Endodermal cell (in vitro differentiated cells): ENCODE measurements at regions not wholly inside any gene's neighbourhood (a gene's known extent, or its start where the extent isn't known, plus 50 kb on each side); places are given as distances from the start of the nearest gene placed in this dataset.

ENCODE experiments used
- DNase-seq: peaks from one replicate; pipeline ENCODE4 v3.0.0-alpha.2; 2017
- H3K27ac ChIP-seq: 2 replicates; pipeline ENCODE4 v1.5.1; 2013; ENCODE audit warnings: mild to moderate bottlenecking, low read depth, low read length, moderate library complexity
- H3K27me3 ChIP-seq: 2 replicates; pipeline ENCODE4 v1.6.1; 2013; ENCODE audit warnings: mild to moderate bottlenecking, low read length, moderate library complexity; ENCODE audit not compliant: insufficient read depth, control insufficient read depth, poor library complexity, severe bottlenecking
- H3K36me3 ChIP-seq: 2 replicates; pipeline ENCODE4 v1.7.0; 2013; ENCODE audit warnings: mild to moderate bottlenecking, low read length, moderate library complexity; ENCODE audit not compliant: control insufficient read depth, insufficient read depth
- H3K4me1 ChIP-seq: one replicate; pipeline ENCODE4 v1.7.0; 2013; ENCODE audit warnings: low read length; ENCODE audit not compliant: control insufficient read depth, insufficient read depth
- H3K4me3 ChIP-seq: 2 replicates; pipeline ENCODE4 v1.5.1; 2013; ENCODE audit warnings: mild to moderate bottlenecking, low read length, moderate library complexity
- H3K9ac ChIP-seq: 2 replicates; pipeline ENCODE4 v1.6.1; 2013; ENCODE audit warnings: mild to moderate bottlenecking, low read length, moderate library complexity; ENCODE audit not compliant: poor library complexity, severe bottlenecking; ENCODE audit errors: extremely low read depth
- H3K9me3 ChIP-seq: 2 replicates; pipeline ENCODE4 v1.6.1; 2013; ENCODE audit warnings: mild to moderate bottlenecking, low read length, moderate library complexity; ENCODE audit not compliant: control insufficient read depth
- H3K27ac Mint-ChIP-seq: 2 replicates; pipeline ENCODE4 v1.8.0; 2020; ENCODE audit warnings: mixed read lengths
- H3K27me3 Mint-ChIP-seq: 2 replicates; pipeline ENCODE4 v1.8.0; 2021; ENCODE audit warnings: mild to moderate bottlenecking, mixed read lengths; ENCODE audit not compliant: insufficient read depth
- H3K36me3 Mint-ChIP-seq: 2 replicates; pipeline ENCODE4 v1.8.0; 2020; ENCODE audit warnings: low read depth, mixed read lengths
- H3K4me1 Mint-ChIP-seq: 2 replicates; pipeline ENCODE4 v1.8.0; 2020; ENCODE audit warnings: mixed read lengths
- H3K4me3 Mint-ChIP-seq: 2 replicates; pipeline ENCODE4 v1.8.0; 2020; ENCODE audit warnings: mild to moderate bottlenecking, moderate library complexity, mixed read lengths
- H3K9me3 Mint-ChIP-seq: 2 replicates; pipeline ENCODE4 v1.8.0; 2020; ENCODE audit warnings: mild to moderate bottlenecking, mixed read lengths
- WGBS, 2 experiments: methylation state at CpG; one replicate each; pipeline versions ENCODE4 v1.1.5 to v1.1.7; 2013; ENCODE audit warnings: missing lambda C conversion rate in 2 of 2, mixed read lengths in 1 of 2; ENCODE audit not compliant: insufficient coverage in 1 of 2, insufficient read length in 1 of 2; 5-methylcytosine and 5-hydroxymethylcytosine counted together
- TF ChIP-seq, protein P1 (sequence below): fragments of 200-600 bp; sonication (generic); conservative IDR thresholded peaks from 2 replicates; pipeline ENCODE4 v1.5.0; 2021; ENCODE audit warnings: antibody characterized with exemption, mild to moderate bottlenecking

DNA sequence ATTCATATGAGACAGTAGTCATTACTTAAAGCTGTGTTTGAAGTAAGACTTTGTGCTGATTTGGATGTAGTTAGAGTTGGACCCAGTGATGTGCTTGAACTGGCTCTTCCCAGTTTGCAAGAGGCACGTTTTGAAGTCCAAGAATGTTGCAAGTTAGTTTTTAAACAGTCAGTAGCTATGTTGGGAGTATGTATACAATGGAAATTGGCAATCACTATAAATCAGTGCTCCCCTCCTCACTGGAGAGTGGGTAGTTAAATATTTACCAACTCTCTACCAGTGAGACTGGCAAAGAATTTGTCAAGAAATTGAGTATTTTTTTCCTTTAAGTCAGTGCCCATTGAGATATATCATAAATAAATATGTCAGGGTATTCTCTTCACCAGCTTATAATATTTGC, 191.9 kb upstream of the SPRY1 start:
- DNase-seq, result no peak
- Mint-ChIP-seq H3K27me3 (no peaks in the 10 kb centered on the region), H3K4me1 (no peaks in the 10 kb centered on the region), H3K36me3 (no peaks in the 10 kb centered on the region), H3K27ac (no peak overlapping the region), H3K4me3 (no peak overlapping the region), H3K9me3 (no peaks in the 10 kb centered on the region)
- H3K4me1 ChIP-seq, result no peaks in the 10 kb centered on the region
- H3K36me3 ChIP-seq, result no peaks in the 10 kb centered on the region
- TF ChIP-seq, protein P1, sequence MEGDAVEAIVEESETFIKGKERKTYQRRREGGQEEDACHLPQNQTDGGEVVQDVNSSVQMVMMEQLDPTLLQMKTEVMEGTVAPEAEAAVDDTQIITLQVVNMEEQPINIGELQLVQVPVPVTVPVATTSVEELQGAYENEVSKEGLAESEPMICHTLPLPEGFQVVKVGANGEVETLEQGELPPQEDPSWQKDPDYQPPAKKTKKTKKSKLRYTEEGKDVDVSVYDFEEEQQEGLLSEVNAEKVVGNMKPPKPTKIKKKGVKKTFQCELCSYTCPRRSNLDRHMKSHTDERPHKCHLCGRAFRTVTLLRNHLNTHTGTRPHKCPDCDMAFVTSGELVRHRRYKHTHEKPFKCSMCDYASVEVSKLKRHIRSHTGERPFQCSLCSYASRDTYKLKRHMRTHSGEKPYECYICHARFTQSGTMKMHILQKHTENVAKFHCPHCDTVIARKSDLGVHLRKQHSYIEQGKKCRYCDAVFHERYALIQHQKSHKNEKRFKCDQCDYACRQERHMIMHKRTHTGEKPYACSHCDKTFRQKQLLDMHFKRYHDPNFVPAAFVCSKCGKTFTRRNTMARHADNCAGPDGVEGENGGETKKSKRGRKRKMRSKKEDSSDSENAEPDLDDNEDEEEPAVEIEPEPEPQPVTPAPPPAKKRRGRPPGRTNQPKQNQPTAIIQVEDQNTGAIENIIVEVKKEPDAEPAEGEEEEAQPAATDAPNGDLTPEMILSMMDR, result no peak
- no peak overlapping the region for H3K4me3 ChIP-seq
- H3K27ac ChIP-seq, result no peak overlapping the region
- no peaks in the 10 kb centered on the region for H3K27me3 ChIP-seq
- H3K9ac ChIP-seq, result no peak overlapping the region
- no peaks in the 10 kb centered on the region for H3K9me3 ChIP-seq
- WGBS, 2 experiments, result 44 to 50% methylated on average over 1 of the region's 1 CpG

DNA sequence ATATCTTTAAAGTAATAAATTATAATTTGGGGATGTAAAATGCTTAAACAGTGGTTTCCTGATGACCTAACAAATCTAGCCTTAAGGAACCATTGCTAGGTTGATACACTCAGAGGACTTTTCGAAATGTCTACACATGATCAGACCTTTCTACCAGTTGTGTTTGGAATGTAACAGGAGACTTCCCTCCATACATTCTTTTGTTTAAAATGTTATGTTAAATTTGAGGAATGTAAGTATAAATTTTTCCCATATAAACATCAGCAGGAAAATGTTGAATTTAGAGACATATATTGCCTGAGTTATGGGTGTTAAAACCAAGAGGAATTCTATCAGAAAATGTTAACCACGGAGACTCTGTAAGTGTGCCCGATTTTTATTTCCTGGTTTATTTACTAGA, 190.6 kb upstream of the SPRY1 start:
- no peaks in the 10 kb centered on the region for H3K4me1 Mint-ChIP-seq
- no peaks in the 10 kb centered on the region for H3K9me3 Mint-ChIP-seq
- H3K4me3 Mint-ChIP-seq, result no peak overlapping the region
- no peaks in the 10 kb centered on the region for H3K36me3 ChIP-seq
- H3K4me3 ChIP-seq, result no peak overlapping the region
- no peaks in the 10 kb centered on the region for H3K27me3 ChIP-seq
- no peaks in the 10 kb centered on the region for H3K27me3 Mint-ChIP-seq
- TF ChIP-seq, protein P1, result no peak
- no peaks in the 10 kb centered on the region for H3K36me3 Mint-ChIP-seq
- H3K4me1 ChIP-seq, result no peaks in the 10 kb centered on the region
- H3K27ac ChIP-seq, result no peak overlapping the region
- no peak overlapping the region for H3K9ac ChIP-seq
- no peak for DNase-seq
- H3K9me3 ChIP-seq, result no peaks in the 10 kb centered on the region
- H3K27ac Mint-ChIP-seq, result no peak overlapping the region
- WGBS, 2 experiments, result 86 to 90% methylated on average over 2 to 3 of the region's 3 CpGs

DNA sequence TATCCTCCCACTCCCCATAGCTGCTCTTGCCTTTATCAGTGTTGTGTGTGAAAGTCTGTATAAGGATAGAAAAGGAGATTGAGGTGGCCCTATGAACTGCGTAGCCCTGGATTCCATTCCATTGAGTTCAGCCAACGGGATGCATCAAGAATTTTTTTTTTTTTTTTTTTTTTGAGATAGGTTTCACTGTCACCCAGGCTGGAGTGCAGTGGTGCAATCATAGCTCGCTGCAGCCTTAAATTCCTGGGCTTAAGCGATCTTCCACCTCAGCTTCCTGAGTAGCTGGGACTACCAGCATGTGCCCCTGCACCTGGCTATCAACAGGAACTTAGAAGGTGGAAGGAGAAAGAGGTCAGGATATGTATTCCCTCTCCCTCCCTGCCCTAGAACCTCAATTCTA, 187.2 kb upstream of the SPRY1 start:
- H3K9me3 ChIP-seq, result no peaks in the 10 kb centered on the region
- no peak overlapping the region for H3K4me3 ChIP-seq
- no peaks in the 10 kb centered on the region for H3K36me3 Mint-ChIP-seq
- 95 to 100% methylated on average over 1 to 4 of the region's 4 CpGs for WGBS, 2 experiments
- TF ChIP-seq, protein P1, result no peak
- H3K9me3 Mint-ChIP-seq, result no peaks in the 10 kb centered on the region
- H3K4me3 Mint-ChIP-seq, result no peak overlapping the region
- no peaks in the 10 kb centered on the region for H3K27me3 ChIP-seq
- H3K27ac Mint-ChIP-seq, result no peak overlapping the region
- no peaks in the 10 kb centered on the region for H3K4me1 ChIP-seq
- no peaks in the 10 kb centered on the region for H3K4me1 Mint-ChIP-seq
- no peak for DNase-seq
- H3K36me3 ChIP-seq, result no peaks in the 10 kb centered on the region
- H3K27me3 Mint-ChIP-seq, result no peaks in the 10 kb centered on the region
- H3K27ac ChIP-seq, result no peak overlapping the region
- no peak overlapping the region for H3K9ac ChIP-seq
